ENCODE measurements at regions not wholly inside any gene's neighbourhood (a gene's known extent, or its start where the extent isn't known, plus 50 kb on each side); places are given as distances from the start of the nearest gene placed in this dataset.

DNA sequence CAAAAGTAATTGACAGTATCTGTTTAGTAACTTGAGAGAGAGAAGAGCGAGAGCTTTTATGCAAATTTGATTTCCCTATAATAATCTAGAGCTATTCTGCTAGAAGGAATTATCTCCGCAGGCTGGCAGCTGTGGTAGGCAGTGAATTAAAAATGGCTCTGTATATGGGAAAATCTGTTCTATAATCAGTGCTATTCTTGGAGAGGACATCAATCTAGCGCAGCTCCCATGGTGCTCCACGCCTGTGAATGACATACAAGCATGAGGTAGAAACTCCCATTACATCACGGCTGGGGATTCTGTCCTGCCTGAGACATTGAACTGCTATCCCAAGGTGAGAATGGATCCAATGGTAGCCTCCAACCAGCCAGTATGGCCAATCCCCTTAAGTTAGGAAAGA, 179.0 kb downstream of the DHX15 start:
- TF ChIP-seq POLR2AphosphoS5 (IDR thresholded peaks at IDR 0.05; ENCODE audit: low read depth, low read length) (no peak), POLR2A (IDR thresholded peaks at IDR 0.05; ENCODE audit: low read depth, low read length) (no peak)

Data from GM12892 (cell line).